Activated naive CD4-positive, alpha-beta T cell treated with anti-CD3 and anti-CD28 coated beads, Interleukin-2, amount 50 U/mL, for 72 hours (primary cell): ENCODE measurements at regions not wholly inside any gene's neighbourhood (a gene's known extent, or its start where the extent isn't known, plus 50 kb on each side); places are given as distances from the start of the nearest gene placed in this dataset.

Experiments used
- ATAC-seq, 2 donors: fragments of 150-1000 bp; cut with Tn5 transposase; 2 replicates each; pipeline ENCODE4 v1.10.0; 2021; ENCODE audit warnings: mild to moderate bottlenecking in 2 of 2, moderate library complexity in 2 of 2
- DNase-seq, 2 donors: peaks; one replicate each; pipeline ENCODE4 v3.0.0; 2021 to 2022; ENCODE audit warnings: low spot score in 2 of 2
- H3K27ac Mint-ChIP-seq, 2 donors: one replicate each; pipeline ENCODE4 v1.8.0; 2022; ENCODE audit warnings: mild to moderate bottlenecking in 2 of 2, mixed read lengths in 2 of 2
- H3K36me3 Mint-ChIP-seq, 2 donors: one replicate each; pipeline ENCODE4 v1.8.0; 2022; ENCODE audit warnings: mixed read lengths in 2 of 2
- H3K9me3 Mint-ChIP-seq, 2 donors: one replicate each; pipeline ENCODE4 v1.8.0; 2022; ENCODE audit warnings: mixed read lengths in 2 of 2

GRCh38 chr10:4108693-4109092 lies 323.7 kb upstream of the KLF6 start:
- no peak for ATAC-seq
- H3K9me3 Mint-ChIP-seq: peaks cover 0 to 4% of the 10 kb centered on the region in 2 donors
- peak overlapping the region in 1 of 2 donors; percentile 50 for H3K27ac Mint-ChIP-seq
- no peak for DNase-seq
- H3K36me3 Mint-ChIP-seq: peaks cover 0 to 6% of the 10 kb centered on the region in 2 donors

GRCh38 chr10:4107285-4107851 lies 322.4 kb upstream of the KLF6 start:
- DNase-seq (no peak), ATAC-seq (no peak)
- Mint-ChIP-seq H3K36me3 (peaks cover 0 to 6% of the 10 kb centered on the region in 2 donors), H3K9me3 (peaks cover 0 to 10% of the 10 kb centered on the region in 2 donors), H3K27ac (no peak overlapping the region)

GRCh38 chr10:4103603-4104002 lies 318.6 kb upstream of the KLF6 start:
- ATAC-seq (no peak), DNase-seq (no peak)
- H3K27ac Mint-ChIP-seq: peak overlapping the region in 1 of 2 donors; percentile 81
- H3K36me3 Mint-ChIP-seq: peaks cover 0 to 6% of the 10 kb centered on the region in 2 donors
- H3K9me3 Mint-ChIP-seq: peaks cover 0 to 12% of the 10 kb centered on the region in 2 donors

GRCh38 chr10:4102802-4103344 lies 317.9 kb upstream of the KLF6 start:
- peaks cover 0 to 6% of the 10 kb centered on the region in 2 donors for H3K36me3 Mint-ChIP-seq
- DNase-seq (no peak), ATAC-seq (no peak)
- H3K27ac Mint-ChIP-seq: no peak overlapping the region
- H3K9me3 Mint-ChIP-seq: peaks cover 0 to 12% of the 10 kb centered on the region in 2 donors

GRCh38 chr10:4101918-4102654 lies 317.1 kb upstream of the KLF6 start:
- no peak for ATAC-seq
- H3K9me3 Mint-ChIP-seq: peaks cover 0 to 12% of the 10 kb centered on the region in 2 donors

GRCh38 chr10:4100380-4100779 lies 315.4 kb upstream of the KLF6 start:
- DNase-seq (no peak), ATAC-seq (no peak)
- H3K27ac Mint-ChIP-seq: no peak overlapping the region
- H3K9me3 Mint-ChIP-seq: peaks cover 0 to 12% of the 10 kb centered on the region in 2 donors
- H3K36me3 Mint-ChIP-seq: no peaks in the 10 kb centered on the region

More at GRCh38 chr10:4101918-4102654, 317.1 kb upstream of the KLF6 start:
- Mint-ChIP-seq H3K36me3 (peaks cover 0 to under 1% of the 10 kb centered on the region in 2 donors), H3K27ac (no peak overlapping the region)
- DNase-seq: no peak

- no peaks in the 10 kb centered on the region for H3K36me3 Mint-ChIP-seq
- no peak for ATAC-seq
- DNase-seq: no peak
- H3K9me3 Mint-ChIP-seq: peaks cover 0 to 18% of the 10 kb centered on the region in 2 donors
- no peak overlapping the region for H3K27ac Mint-ChIP-seq
These were observed 314.2 kb upstream of the KLF6 start for GRCh38 chr10:4099202-4099601.

- DNase-seq: no peak
- no peak overlapping the region for H3K27ac Mint-ChIP-seq
- no peaks in the 10 kb centered on the region for H3K36me3 Mint-ChIP-seq
- H3K9me3 Mint-ChIP-seq: peaks cover 0 to 6% of the 10 kb centered on the region in 2 donors
- no peak for ATAC-seq
These were observed 310.3 kb upstream of the KLF6 start for GRCh38 chr10:4095166-4095917.

GRCh38 chr10:4094751-4095150 lies 309.7 kb upstream of the KLF6 start:
- DNase-seq (no peak), ATAC-seq (no peak)
- Mint-ChIP-seq H3K27ac (no peak overlapping the region), H3K9me3 (peaks cover 0 to 6% of the 10 kb centered on the region in 2 donors), H3K36me3 (no peaks in the 10 kb centered on the region)

GRCh38 chr10:4093438-4093837 lies 308.4 kb upstream of the KLF6 start:
- Mint-ChIP-seq H3K27ac (no peak overlapping the region), H3K9me3 (peaks cover 0 to 10% of the 10 kb centered on the region in 2 donors), H3K36me3 (no peaks in the 10 kb centered on the region)
- ATAC-seq (no peak), DNase-seq (no peak)

- peaks cover 0 to 15% of the 10 kb centered on the region in 2 donors for H3K9me3 Mint-ChIP-seq
- H3K27ac Mint-ChIP-seq: no peak overlapping the region
- ATAC-seq (no peak), DNase-seq (no peak)
- no peaks in the 10 kb centered on the region for H3K36me3 Mint-ChIP-seq
These were observed 303.5 kb upstream of the KLF6 start for GRCh38 chr10:4088354-4089066.

- Mint-ChIP-seq H3K27ac (no peak overlapping the region), H3K9me3 (peaks cover 0 to 15% of the 10 kb centered on the region in 2 donors), H3K36me3 (no peaks in the 10 kb centered on the region)
- no peak for DNase-seq
- no peak for ATAC-seq
These were observed 301.3 kb upstream of the KLF6 start for GRCh38 chr10:4086131-4086898.

GRCh38 chr10:4083509-4084003 lies 298.5 kb upstream of the KLF6 start:
- DNase-seq (no peak), ATAC-seq (no peak)
- H3K36me3 Mint-ChIP-seq: peaks cover 0 to 12% of the 10 kb centered on the region in 2 donors
- no peak overlapping the region for H3K27ac Mint-ChIP-seq
- H3K9me3 Mint-ChIP-seq: peaks cover 0 to 12% of the 10 kb centered on the region in 2 donors

- no peak for ATAC-seq
- H3K27ac Mint-ChIP-seq: peak overlapping the region in 1 of 2 donors; percentile 29
These were observed 297.9 kb upstream of the KLF6 start for GRCh38 chr10:4082861-4083260.

GRCh38 chr10:4081685-4082111 lies 296.7 kb upstream of the KLF6 start:
- DNase-seq: no peak
- no peak for ATAC-seq
- H3K27ac Mint-ChIP-seq: no peak overlapping the region
- peaks cover 0 to 12% of the 10 kb centered on the region in 2 donors for H3K36me3 Mint-ChIP-seq
- peaks cover 0 to 3% of the 10 kb centered on the region in 2 donors for H3K9me3 Mint-ChIP-seq

More at GRCh38 chr10:4082861-4083260, 297.9 kb upstream of the KLF6 start:
- no peak for DNase-seq
- Mint-ChIP-seq H3K36me3 (peaks cover 0 to 12% of the 10 kb centered on the region in 2 donors), H3K9me3 (peaks cover 0 to 7% of the 10 kb centered on the region in 2 donors)
